MM.1S (cell line): ENCODE measurements at regions not wholly inside any gene's neighbourhood (a gene's known extent, or its start where the extent isn't known, plus 50 kb on each side); places are given as distances from the start of the nearest gene placed in this dataset.

Source experiments
- EZH2 ChIP-seq: fragments of 300-600 bp; sonication (generic); optimal IDR thresholded peaks from 2 replicates; pipeline ENCODE3; 2017; ENCODE audit warnings: low read depth, mild to moderate bottlenecking, antibody characterized with exemption, low read length, mixed read lengths
- EZH2phosphoT487 ChIP-seq: fragments of 300-600 bp; sonication (generic); IDR thresholded peaks from 2 replicates; pipeline ENCODE4 v1.6.1; 2018; ENCODE audit warnings: antibody characterized with exemption, low read length
- TF ChIP-seq, protein P1 (sequence below): fragments of 300-600 bp; sonication (generic); IDR thresholded peaks from 2 replicates; pipeline ENCODE4 v1.5.1; 2016; ENCODE audit warnings: antibody characterized with exemption, low read length, mixed read lengths

DNA sequence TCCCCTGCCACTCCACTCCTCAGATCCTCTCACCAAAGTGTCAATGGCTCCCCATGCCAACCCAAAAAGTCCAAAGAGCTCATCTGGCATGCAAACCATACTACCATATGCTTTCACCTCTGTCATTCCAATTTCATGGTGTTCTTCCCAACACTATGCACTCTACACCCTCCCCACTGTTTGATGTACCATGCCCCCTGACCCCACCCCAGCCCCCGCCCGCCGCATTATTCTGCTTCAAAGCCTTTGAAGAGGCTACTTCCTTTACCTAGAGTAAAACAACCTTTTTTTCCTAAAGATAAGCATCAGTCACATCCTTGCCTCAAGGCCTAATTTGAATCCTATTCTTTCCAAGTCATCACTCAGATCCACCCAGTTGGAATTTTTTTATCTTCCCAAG, 226.3 kb downstream of the DEPDC1B start:
- TF ChIP-seq, protein P1, sequence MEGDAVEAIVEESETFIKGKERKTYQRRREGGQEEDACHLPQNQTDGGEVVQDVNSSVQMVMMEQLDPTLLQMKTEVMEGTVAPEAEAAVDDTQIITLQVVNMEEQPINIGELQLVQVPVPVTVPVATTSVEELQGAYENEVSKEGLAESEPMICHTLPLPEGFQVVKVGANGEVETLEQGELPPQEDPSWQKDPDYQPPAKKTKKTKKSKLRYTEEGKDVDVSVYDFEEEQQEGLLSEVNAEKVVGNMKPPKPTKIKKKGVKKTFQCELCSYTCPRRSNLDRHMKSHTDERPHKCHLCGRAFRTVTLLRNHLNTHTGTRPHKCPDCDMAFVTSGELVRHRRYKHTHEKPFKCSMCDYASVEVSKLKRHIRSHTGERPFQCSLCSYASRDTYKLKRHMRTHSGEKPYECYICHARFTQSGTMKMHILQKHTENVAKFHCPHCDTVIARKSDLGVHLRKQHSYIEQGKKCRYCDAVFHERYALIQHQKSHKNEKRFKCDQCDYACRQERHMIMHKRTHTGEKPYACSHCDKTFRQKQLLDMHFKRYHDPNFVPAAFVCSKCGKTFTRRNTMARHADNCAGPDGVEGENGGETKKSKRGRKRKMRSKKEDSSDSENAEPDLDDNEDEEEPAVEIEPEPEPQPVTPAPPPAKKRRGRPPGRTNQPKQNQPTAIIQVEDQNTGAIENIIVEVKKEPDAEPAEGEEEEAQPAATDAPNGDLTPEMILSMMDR, result no peak
- no peak for TF ChIP-seq EZH2
- no peak for TF ChIP-seq EZH2phosphoT487
